GM12878 (cell line): ENCODE measurements at regions not wholly inside any gene's neighbourhood (a gene's known extent, or its start where the extent isn't known, plus 50 kb on each side); places are given as distances from the start of the nearest gene placed in this dataset.

Experiments used
- ATAC-seq: fragments of 200-7000 bp; cut with Tn5 transposase; 3 replicates; pipeline ENCODE4 v1.9.1; 2020; ENCODE audit warnings: mild to moderate bottlenecking, moderate library complexity
- BruUV-seq: library from RNA; stranded (reverse); fragments of 400-500 nt; replicated peaks from 2 replicates; lab custom pipeline; 2021; lab: Mats Ljungman, UMichigan
- CTCF ChIA-PET: fragments of 300-600 bp; sonication (Branson Sonifier 250); formaldehyde crosslinking; extraction: SDS; loops from one replicate; lab custom pipeline; 2021; ENCODE audit warnings: inconsistent platforms; lab: Yijun Ruan, JAX
- POLR2A ChIA-PET: fragments of 350-600 bp; formaldehyde crosslinking; extraction: SDS; loops from one replicate; lab custom pipeline; 2021; ENCODE audit warnings: inconsistent platforms; lab: Charles Lee
- RAD21 ChIA-PET: fragments of 300-600 bp; sonication (Branson Sonifier 250); formaldehyde crosslinking; loops from one replicate; lab custom pipeline; 2023; ENCODE audit warnings: antibody characterized with exemption; ENCODE audit not compliant: unreplicated experiment; lab: Charles Lee
- SMC1A ChIA-PET: fragments of 300-600 bp; sonication (Branson Sonifier 250); formaldehyde crosslinking; loops from one replicate; lab custom pipeline; 2023; ENCODE audit not compliant: unreplicated experiment, uncharacterized antibody; lab: Charles Lee
- DNase-seq: peaks from one replicate; pipeline ENCODE4 v3.0.0-alpha.2; 2011; ENCODE audit warnings: low read depth, low spot score
- FAIRE-seq: peaks from 3 replicates; lab custom pipeline; 2011; peaks lifted over from hg19 to GRCh38; lab: Jason Lieb, UNC
- H2AFZ ChIP-seq: 2 replicates; pipeline ENCODE4 v1.6.0; 2011; ENCODE audit warnings: low read depth, low read length, control low read depth; ENCODE audit not compliant: control insufficient read depth
- H3K27ac ChIP-seq: 2 replicates; pipeline ENCODE4 v1.5.1; 2011; ENCODE audit warnings: control low read depth; ENCODE audit not compliant: control insufficient read depth, insufficient read depth
- H3K27me3 ChIP-seq, 2 experiments: replicated peaks in 1 of 2; 2 replicates each; pipeline versions ENCODE4 v1.6.0 to v1.6.1; 2011; ENCODE audit warnings: low read length in 1 of 2; ENCODE audit not compliant: control insufficient read depth in 2 of 2, insufficient read depth in 2 of 2
- H3K36me3 ChIP-seq, 2 experiments: 2 replicates each; pipeline ENCODE4 v1.5.1; 2011; ENCODE audit warnings: low read length in 1 of 2; ENCODE audit not compliant: control insufficient read depth in 2 of 2, insufficient read depth in 2 of 2
- H3K4me1 ChIP-seq: 2 replicates; pipeline ENCODE4 v1.6.1; 2011; ENCODE audit warnings: mild to moderate bottlenecking, low read length, moderate library complexity, mixed read lengths; ENCODE audit not compliant: control insufficient read depth, insufficient read depth
- H3K4me2 ChIP-seq: 2 replicates; pipeline ENCODE4 v1.6.0; 2011; ENCODE audit warnings: control low read depth; ENCODE audit not compliant: control insufficient read depth, insufficient read depth
- H3K4me3 ChIP-seq: fragments of 200-600 bp; sonication (generic); 2 replicates; pipeline ENCODE4 v1.5.1; 2016
- H3K79me2 ChIP-seq: 2 replicates; pipeline ENCODE4 v1.6.0; 2011; ENCODE audit warnings: low read length; ENCODE audit not compliant: control insufficient read depth, insufficient read depth
- H3K9ac ChIP-seq: 2 replicates; pipeline ENCODE4 v1.8.0; 2011; ENCODE audit warnings: low read length, control low read depth, mixed read lengths; ENCODE audit not compliant: control insufficient read depth, insufficient read depth
- H3K9me3 ChIP-seq: replicated peaks from 3 replicates; pipeline ENCODE4 v1.5.1; 2011; ENCODE audit warnings: mild to moderate bottlenecking, low read length; ENCODE audit not compliant: control insufficient read depth, insufficient read depth
- H4K20me1 ChIP-seq: 2 replicates; pipeline ENCODE4 v1.6.0; 2011; ENCODE audit not compliant: control insufficient read depth, insufficient read depth
- ASH2L ChIP-seq: fragments of 300-600, 200-600 bp; sonication (generic); IDR thresholded peaks from 2 replicates; pipeline ENCODE4 v1.6.1; 2017; ENCODE audit warnings: low read depth, mild to moderate bottlenecking, borderline replicate concordance
- BRCA1 ChIP-seq: IDR thresholded peaks from 2 replicates; pipeline ENCODE4 v1.6.1; 2011; ENCODE audit warnings: low read depth, low read length, improper control_type of control experiment
- DPF2 ChIP-seq: fragments of 450-650 bp; IDR thresholded peaks from 2 replicates; pipeline ENCODE4 v1.6.1; 2017; ENCODE audit warnings: mild to moderate bottlenecking
- EP300 ChIP-seq, 2 experiments: fragments of 150-350 bp in 1 of 2; IDR thresholded peaks; 2 replicates each; pipeline ENCODE4 v1.6.1; 2011 to 2012; ENCODE audit warnings: low read depth in 2 of 2, low read length in 2 of 2, borderline replicate concordance in 1 of 2, improper control_type of control experiment in 1 of 2, inconsistent platforms in 1 of 2; ENCODE audit not compliant: control insufficient read depth in 1 of 2
- GABPA ChIP-seq: IDR thresholded peaks from 2 replicates; pipeline ENCODE4 v1.6.1; 2014; ENCODE audit warnings: antibody characterized with exemption, low read depth, mild to moderate bottlenecking, inconsistent platforms
- IKZF1 ChIP-seq: fragments of 450-650 bp; conservative IDR thresholded peaks from 2 replicates; pipeline ENCODE4 v1.6.1; 2017; ENCODE audit warnings: antibody characterized with exemption, mild to moderate bottlenecking
- MYC ChIP-seq: IDR thresholded peaks from 2 replicates; pipeline ENCODE4 v1.6.1; 2011; ENCODE audit warnings: mild to moderate bottlenecking, low read length, moderate library complexity, inconsistent platforms; ENCODE audit not compliant: insufficient read depth, insufficient replicate concordance, insufficient read length, severe bottlenecking
- NFYB ChIP-seq: IDR thresholded peaks from 2 replicates; pipeline ENCODE4 v1.6.1; 2011; ENCODE audit warnings: low read depth, mild to moderate bottlenecking, low read length, improper control_type of control experiment, moderate library complexity; ENCODE audit not compliant: insufficient read depth
- PAX5 ChIP-seq: IDR thresholded peaks from 2 replicates; pipeline ENCODE4 v1.6.1; 2011; ENCODE audit warnings: low read depth, low read length, borderline replicate concordance
- RFX5 ChIP-seq: IDR thresholded peaks from 2 replicates; pipeline ENCODE4 v1.6.1; 2011; ENCODE audit warnings: low read depth, low read length, improper control_type of control experiment
- SREBF1 ChIP-seq: IDR thresholded peaks from 2 replicates; pipeline ENCODE4 v1.6.1; 2012; ENCODE audit warnings: mild to moderate bottlenecking, low read length
- SUZ12 ChIP-seq: fragments of 200-600 bp; sonication (generic); IDR thresholded peaks from one replicate; pipeline ENCODE4 v1.6.1; 2018; ENCODE audit warnings: antibody characterized with exemption, mild to moderate bottlenecking; ENCODE audit not compliant: unreplicated experiment
- ZNF24 ChIP-seq: fragments of 450-650 bp; IDR thresholded peaks from 2 replicates; pipeline ENCODE4 v1.6.1; 2017; ENCODE audit warnings: antibody characterized with exemption, mild to moderate bottlenecking
- ZNF622 ChIP-seq: fragments of 450-650 bp; IDR thresholded peaks from 2 replicates; pipeline ENCODE4 v1.6.1; 2017; ENCODE audit warnings: mild to moderate bottlenecking, inconsistent platforms
- ZZZ3 ChIP-seq: IDR thresholded peaks from 2 replicates; pipeline ENCODE4 v1.6.1; 2011; ENCODE audit warnings: low read depth; ENCODE audit not compliant: control insufficient read depth, insufficient read length
- in situ Hi-C: fragments of 300-500 bp; cut with MboI; formaldehyde crosslinking; loops from 9 replicates; pipeline ENCODE4 v1.14.3; 2018; ENCODE audit warnings: mixed read lengths
- intact Hi-C: fragments of 100-400 bp; cut with micrococcal nuclease; formaldehyde crosslinking; loops from one replicate; pipeline ENCODE4 v1.14.2; 2022; ENCODE audit not compliant: unreplicated experiment
- TF ChIP-seq, protein P1 (sequence below): fragments of 450-650 bp; IDR thresholded peaks from 2 replicates; pipeline ENCODE4 v1.6.1; 2017; ENCODE audit warnings: borderline replicate concordance

DNA sequence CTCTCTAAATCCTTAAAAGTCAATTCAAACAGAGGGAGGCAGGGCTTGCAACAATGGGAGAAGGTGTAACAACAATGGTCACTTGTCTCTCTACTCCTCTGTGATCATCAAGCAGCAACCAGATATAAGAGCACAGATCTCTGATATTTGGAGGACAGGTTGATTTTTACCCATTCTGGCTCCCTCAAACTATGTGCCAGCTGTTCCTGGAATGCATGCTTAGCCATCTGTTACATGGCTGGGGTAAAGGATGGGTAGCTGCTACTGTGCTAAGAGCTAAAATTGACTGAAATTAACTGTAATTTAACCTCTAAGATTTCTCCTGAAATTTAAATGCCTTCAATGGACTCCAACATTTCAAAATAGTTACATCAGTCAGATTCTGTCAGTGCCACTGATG lies 1459.9 kb downstream of the PCDH7 start:
- ChIA-PET CTCF (no interaction called here), RAD21 (no interaction called here), POLR2A (no interaction called here), SMC1A (no interaction called here)
- H2AFZ ChIP-seq = no peak overlapping the region
- no peaks in the 10 kb centered on the region for H3K36me3 ChIP-seq
- H3K4me2 ChIP-seq = no peak overlapping the region
- no peaks in the 10 kb centered on the region for H3K9me3 ChIP-seq
- no peak overlapping the region for H3K9ac ChIP-seq
- no peak overlapping the region for H3K4me3 ChIP-seq
- ATAC-seq (no peak), DNase-seq (no peak), FAIRE-seq (no peak)
- TF ChIP-seq ZNF622 = no peak
- TF ChIP-seq ZNF24 = no peak
- no peak for TF ChIP-seq EP300 (IDR thresholded peaks at IDR 0.05; ENCODE audit: borderline replicate concordance in 1 of 2, control insufficient read depth in 1 of 2, low read depth in 2 of 2, low read length in 2 of 2)
- no peak for TF ChIP-seq IKZF1
- no peak for TF ChIP-seq DPF2
- no peak for TF ChIP-seq ASH2L
- TF ChIP-seq SUZ12 = no peak
- no peak for TF ChIP-seq BRCA1
- no peak for TF ChIP-seq MYC
- no peak for TF ChIP-seq GABPA
- TF ChIP-seq, protein P1, sequence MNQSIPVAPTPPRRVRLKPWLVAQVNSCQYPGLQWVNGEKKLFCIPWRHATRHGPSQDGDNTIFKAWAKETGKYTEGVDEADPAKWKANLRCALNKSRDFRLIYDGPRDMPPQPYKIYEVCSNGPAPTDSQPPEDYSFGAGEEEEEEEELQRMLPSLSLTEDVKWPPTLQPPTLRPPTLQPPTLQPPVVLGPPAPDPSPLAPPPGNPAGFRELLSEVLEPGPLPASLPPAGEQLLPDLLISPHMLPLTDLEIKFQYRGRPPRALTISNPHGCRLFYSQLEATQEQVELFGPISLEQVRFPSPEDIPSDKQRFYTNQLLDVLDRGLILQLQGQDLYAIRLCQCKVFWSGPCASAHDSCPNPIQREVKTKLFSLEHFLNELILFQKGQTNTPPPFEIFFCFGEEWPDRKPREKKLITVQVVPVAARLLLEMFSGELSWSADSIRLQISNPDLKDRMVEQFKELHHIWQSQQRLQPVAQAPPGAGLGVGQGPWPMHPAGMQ = no peak
- TF ChIP-seq RFX5 = no peak
- no peak for TF ChIP-seq NFYB
- no peak for TF ChIP-seq ZZZ3
- TF ChIP-seq SREBF1 = no peak
- TF ChIP-seq PAX5 = no peak
- no peaks in the 10 kb centered on the region for H3K4me1 ChIP-seq
- BruUV-seq = no TSS peak
- H3K79me2 ChIP-seq = no peaks in the 10 kb centered on the region
- intact Hi-C loops = no loop called here
- H4K20me1 ChIP-seq = no peaks in the 10 kb centered on the region
- H3K27me3 ChIP-seq = no peaks in the 10 kb centered on the region
- no peak overlapping the region for H3K27ac ChIP-seq
- in situ Hi-C loops = no loop called here
